Naive thymus-derived CD4-positive, alpha-beta T cell (primary cell): ENCODE measurements at regions not wholly inside any gene's neighbourhood (a gene's known extent, or its start where the extent isn't known, plus 50 kb on each side); places are given as distances from the start of the nearest gene placed in this dataset.
A peak's percentile ranks its signal among the peaks of the same experiment; 100 is the strongest.

Source experiments
- ATAC-seq: fragments of 150-1000 bp; cut with Tn5 transposase; 2 replicates; pipeline ENCODE4 v1.10.0; 2021; ENCODE audit warnings: mild to moderate bottlenecking, moderate library complexity
- CTCF ChIA-PET: fragments of 350-600 bp; sonication (Branson Sonifier 250); formaldehyde crosslinking; loops from one replicate; lab custom pipeline; 2021; ENCODE audit warnings: antibody characterized with exemption; lab: Charles Lee
- POLR2A ChIA-PET: fragments of 350-600 bp; sonication (Branson Sonifier 250); formaldehyde crosslinking; loops from one replicate; lab custom pipeline; 2021; ENCODE audit warnings: antibody characterized with exemption, inconsistent platforms; lab: Charles Lee
- DNase-seq, 9 donors: peaks; one replicate each; pipeline versions ENCODE4 v3.0.0 to v3.0.0-alpha.2; 2020 to 2022; ENCODE audit warnings: mixed read lengths in 1 of 9
- H3K27ac ChIP-seq: one replicate; pipeline ENCODE4 v1.7.0; 2013; ENCODE audit warnings: mild to moderate bottlenecking, low read depth, low read length, moderate library complexity
- H3K27me3 ChIP-seq, 2 donors: one replicate each; pipeline ENCODE4 v1.7.0; 2013; ENCODE audit warnings: low read length in 2 of 2, mild to moderate bottlenecking in 2 of 2, moderate library complexity in 2 of 2; ENCODE audit not compliant: control insufficient read depth in 2 of 2, insufficient read depth in 2 of 2
- H3K36me3 ChIP-seq, 3 experiments: 1 replicate in 2 of 3; 2 replicates in 1 of 3; pipeline ENCODE4 v1.7.0; 2013; ENCODE audit warnings: low read length in 3 of 3, mild to moderate bottlenecking in 3 of 3, moderate library complexity in 1 of 3; ENCODE audit not compliant: insufficient read depth in 3 of 3, control insufficient read depth in 2 of 3
- H3K4me1 ChIP-seq, 2 donors: one replicate each; pipeline ENCODE4 v1.7.0; 2013; ENCODE audit warnings: low read length in 2 of 2, mild to moderate bottlenecking in 2 of 2, moderate library complexity in 1 of 2; ENCODE audit not compliant: control insufficient read depth in 2 of 2, insufficient read depth in 2 of 2
- H3K4me3 ChIP-seq: 2 replicates; pipeline ENCODE4 v1.7.0; 2013; ENCODE audit warnings: mild to moderate bottlenecking, low read length
- H3K9me3 ChIP-seq, 3 experiments: 1 replicate in 2 of 3; 2 replicates in 1 of 3; pipeline ENCODE4 v1.7.0; 2013; ENCODE audit warnings: low read length in 3 of 3; ENCODE audit not compliant: control insufficient read depth in 2 of 3
- H3K27ac Mint-ChIP-seq, 9 donors: one replicate each; pipeline ENCODE4 v1.8.0; 2020 to 2022; ENCODE audit warnings: mixed read lengths in 9 of 9, mild to moderate bottlenecking in 8 of 9, moderate library complexity in 5 of 9, inconsistent platforms in 2 of 9
- H3K27me3 Mint-ChIP-seq, 5 donors: one replicate each; pipeline ENCODE4 v1.8.0; 2021 to 2022; ENCODE audit warnings: mixed read lengths in 5 of 5, mild to moderate bottlenecking in 1 of 5
- H3K36me3 Mint-ChIP-seq, 5 donors: one replicate each; pipeline ENCODE4 v1.8.0; 2020 to 2022; ENCODE audit warnings: mixed read lengths in 5 of 5, mild to moderate bottlenecking in 3 of 5, inconsistent platforms in 1 of 5
- H3K4me1 Mint-ChIP-seq, 7 donors: one replicate each; pipeline ENCODE4 v1.8.0; 2020 to 2022; ENCODE audit warnings: mixed read lengths in 7 of 7, mild to moderate bottlenecking in 3 of 7, inconsistent platforms in 1 of 7
- H3K4me3 Mint-ChIP-seq, 10 donors: one replicate each; pipeline ENCODE4 v1.8.0; 2020 to 2022; ENCODE audit warnings: mild to moderate bottlenecking in 10 of 10, mixed read lengths in 10 of 10, moderate library complexity in 6 of 10, inconsistent platforms in 2 of 10
- H3K9me3 Mint-ChIP-seq, 11 donors: one replicate each; pipeline ENCODE4 v1.8.0; 2020 to 2022; ENCODE audit warnings: mixed read lengths in 11 of 11, mild to moderate bottlenecking in 4 of 11, inconsistent platforms in 1 of 11, moderate library complexity in 1 of 11
- intact Hi-C, 2 donors: fragments of 100-400 bp; cut with micrococcal nuclease; formaldehyde crosslinking; loops; one replicate each; pipeline ENCODE4 v1.15.1; 2023

DNA sequence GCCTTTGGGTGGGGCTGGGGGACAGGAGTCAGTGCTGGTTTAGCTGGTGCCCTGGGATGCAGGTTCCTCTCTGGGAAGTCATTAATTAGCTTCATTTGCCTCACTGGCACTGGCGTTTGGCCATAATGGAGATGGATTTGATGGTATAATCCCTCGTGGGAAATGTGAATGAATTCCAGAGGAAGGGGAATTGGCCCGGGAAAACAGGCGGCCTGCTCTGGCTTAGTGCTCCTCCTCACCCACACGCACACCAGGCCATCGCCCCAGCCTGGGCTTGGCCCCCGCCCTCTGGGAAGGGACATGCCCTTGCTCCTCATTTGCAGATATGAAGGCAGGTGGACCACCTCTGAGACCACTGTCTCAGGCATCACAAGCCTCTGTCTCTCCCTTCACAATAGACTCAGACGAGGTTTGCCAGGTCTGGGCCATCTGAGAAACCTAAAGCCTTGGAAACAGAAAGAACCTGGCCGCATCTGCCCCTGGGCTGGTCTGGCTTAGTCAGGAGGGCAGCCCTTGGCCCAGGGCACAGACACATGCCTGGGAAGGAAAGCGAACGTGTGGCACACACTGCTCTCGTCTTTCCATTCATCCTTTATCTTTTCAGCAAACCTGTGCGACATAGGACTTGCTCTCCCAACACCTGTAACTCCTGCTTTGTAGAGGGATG lies 199.2 kb upstream of the CDH4 start:
- Mint-ChIP-seq H3K36me3 (no peaks in the 10 kb centered on the region), H3K4me3 (no peak overlapping the region), H3K27me3 (peaks cover 0 to 6% (median 0%) of the 10 kb centered on the region in 5 donors), H3K27ac (peak overlapping the region in 1 of 9 donors; percentile 62), H3K4me1 (peaks cover 0 to under 1% (median 0%) of the 10 kb centered on the region in 7 donors), H3K9me3 (peaks cover 0 to 5% (median 0%) of the 10 kb centered on the region in 11 donors)
- H3K9me3 ChIP-seq: no peaks in the 10 kb centered on the region
- H3K36me3 ChIP-seq: no peaks in the 10 kb centered on the region
- no peak overlapping the region for H3K27ac ChIP-seq
- no peak for DNase-seq
- intact Hi-C loops: no loop called here
- POLR2A ChIA-PET: no interaction called here
- no peak for ATAC-seq
- H3K27me3 ChIP-seq: no peaks in the 10 kb centered on the region
- CTCF ChIA-PET: no interaction called here
- no peak overlapping the region for H3K4me3 ChIP-seq
- no peaks in the 10 kb centered on the region for H3K4me1 ChIP-seq

DNA sequence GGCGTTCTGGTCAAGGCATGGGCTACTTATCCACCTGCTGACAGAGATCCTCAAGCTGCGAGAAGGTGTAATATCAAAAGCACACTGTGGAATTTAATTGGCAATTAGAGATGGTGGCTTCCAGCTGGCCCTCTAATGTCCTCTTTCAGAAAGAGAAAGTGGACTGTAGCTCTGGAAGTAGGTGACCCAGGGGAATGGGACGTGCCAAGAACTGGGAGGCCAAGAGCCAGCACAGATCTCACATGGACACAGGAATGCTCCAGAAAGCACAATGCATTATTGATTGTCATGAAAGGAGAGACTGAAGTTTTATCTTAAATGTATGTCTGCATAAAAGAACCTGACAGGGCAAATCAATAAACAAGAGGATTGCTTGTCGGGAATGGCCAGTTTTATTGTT lies 198.6 kb upstream of the CDH4 start:
- no peaks in the 10 kb centered on the region for H3K9me3 ChIP-seq
- no peak overlapping the region for H3K27ac ChIP-seq
- no peaks in the 10 kb centered on the region for H3K36me3 ChIP-seq
- Mint-ChIP-seq H3K4me3 (no peak overlapping the region), H3K27me3 (peaks cover 0 to 6% (median 0%) of the 10 kb centered on the region in 5 donors), H3K27ac (no peak overlapping the region), H3K9me3 (peaks cover 0 to 4% (median 0%) of the 10 kb centered on the region in 11 donors), H3K36me3 (no peaks in the 10 kb centered on the region), H3K4me1 (peaks cover 0 to 2% (median 0%) of the 10 kb centered on the region in 7 donors)
- ATAC-seq (no peak), DNase-seq (no peak)
- ChIA-PET POLR2A (no interaction called here), CTCF (no interaction called here)
- no peak overlapping the region for H3K4me3 ChIP-seq
- H3K27me3 ChIP-seq: no peaks in the 10 kb centered on the region
- H3K4me1 ChIP-seq: no peaks in the 10 kb centered on the region
- intact Hi-C loops: no loop called here

DNA sequence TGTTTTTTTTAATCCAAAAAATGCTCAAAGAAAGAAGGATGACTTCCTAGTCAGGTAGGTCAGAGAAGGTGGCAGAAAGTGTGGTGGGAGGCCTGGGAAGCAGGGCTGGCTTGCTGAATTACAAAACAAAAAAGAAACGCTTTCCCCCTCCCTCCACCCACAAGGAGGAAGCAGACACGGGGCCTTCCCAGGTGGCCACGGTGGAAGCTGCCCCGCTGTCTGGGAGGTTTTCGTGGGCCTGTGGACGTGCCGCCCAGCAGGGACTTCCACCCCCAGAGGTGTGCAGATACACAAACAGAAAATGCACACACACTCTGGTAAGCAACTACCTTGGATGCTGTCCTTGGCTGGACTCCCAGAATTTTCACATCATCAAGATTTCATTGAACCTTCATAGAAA lies 198.2 kb upstream of the CDH4 start:
- Mint-ChIP-seq H3K4me3 (no peak overlapping the region), H3K36me3 (no peaks in the 10 kb centered on the region), H3K27ac (no peak overlapping the region), H3K27me3 (peaks cover 0 to 6% (median 0%) of the 10 kb centered on the region in 5 donors), H3K4me1 (peaks cover 0 to 2% (median 0%) of the 10 kb centered on the region in 7 donors), H3K9me3 (peaks cover 0 to 2% (median 0%) of the 10 kb centered on the region in 11 donors)
- no peaks in the 10 kb centered on the region for H3K36me3 ChIP-seq
- CTCF ChIA-PET: no interaction called here
- no peak for ATAC-seq
- H3K4me1 ChIP-seq: no peaks in the 10 kb centered on the region
- H3K27me3 ChIP-seq: no peaks in the 10 kb centered on the region
- no peak overlapping the region for H3K27ac ChIP-seq
- DNase-seq: no peak
- H3K4me3 ChIP-seq: no peak overlapping the region
- no peaks in the 10 kb centered on the region for H3K9me3 ChIP-seq
- intact Hi-C loops: no loop called here
- POLR2A ChIA-PET: no interaction called here

DNA sequence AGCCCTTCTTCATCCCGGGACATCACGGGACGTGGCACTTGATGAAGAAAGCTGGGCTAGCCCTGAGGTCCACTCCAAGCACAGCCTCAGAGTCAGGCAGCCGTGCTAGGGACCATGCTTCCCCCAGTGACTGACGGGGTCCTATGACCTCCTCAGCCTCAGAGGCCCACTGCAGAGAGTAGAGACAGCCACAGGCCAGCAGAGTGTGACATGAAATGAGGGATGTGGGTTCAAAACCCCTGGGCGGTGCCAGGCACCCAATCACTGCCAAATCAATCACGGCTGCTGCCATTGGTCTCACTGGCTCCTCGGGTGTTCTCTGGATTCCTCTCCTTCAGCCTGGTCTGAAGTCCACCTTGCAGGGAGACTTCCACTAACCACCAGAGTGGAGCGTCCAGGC lies 197.7 kb upstream of the CDH4 start:
- Histone ChIP-seq H3K27me3 (no peaks in the 10 kb centered on the region), H3K4me3 (no peak overlapping the region), H3K36me3 (no peaks in the 10 kb centered on the region), H3K27ac (no peak overlapping the region), H3K4me1 (no peaks in the 10 kb centered on the region), H3K9me3 (no peaks in the 10 kb centered on the region)
- DNase-seq: no peak
- POLR2A ChIA-PET: no interaction called here
- Mint-ChIP-seq H3K4me1 (peaks cover 0 to 2% (median 0%) of the 10 kb centered on the region in 7 donors), H3K4me3 (no peak overlapping the region), H3K27ac (no peak overlapping the region), H3K36me3 (no peaks in the 10 kb centered on the region), H3K9me3 (peaks cover 0 to 2% (median 0%) of the 10 kb centered on the region in 11 donors), H3K27me3 (peaks cover 0 to 6% (median 0%) of the 10 kb centered on the region in 5 donors)
- intact Hi-C loops: no loop called here
- CTCF ChIA-PET: no interaction called here
- no peak for ATAC-seq

- no peaks in the 10 kb centered on the region for H3K27me3 ChIP-seq
- Mint-ChIP-seq H3K36me3 (no peaks in the 10 kb centered on the region), H3K27me3 (peaks cover 0 to 6% (median 0%) of the 10 kb centered on the region in 5 donors), H3K4me3 (no peak overlapping the region), H3K9me3 (peaks cover 0 to 2% (median 0%) of the 10 kb centered on the region in 11 donors), H3K27ac (no peak overlapping the region), H3K4me1 (peaks cover 0 to 2% (median 0%) of the 10 kb centered on the region in 7 donors)
- CTCF ChIA-PET: no interaction called here
- DNase-seq (no peak), ATAC-seq (no peak)
- H3K36me3 ChIP-seq: no peaks in the 10 kb centered on the region
- no peaks in the 10 kb centered on the region for H3K9me3 ChIP-seq
- POLR2A ChIA-PET: no interaction called here
- intact Hi-C loops: no loop called here
- H3K4me1 ChIP-seq: no peaks in the 10 kb centered on the region
- H3K27ac ChIP-seq: no peak overlapping the region
- no peak overlapping the region for H3K4me3 ChIP-seq
Observed at GRCh38 chr20:61055180-61056010, 196.7 kb upstream of the CDH4 start.

- ATAC-seq (no peak), DNase-seq (no peak)
- Histone ChIP-seq H3K27ac (no peak overlapping the region), H3K4me3 (no peak overlapping the region), H3K4me1 (no peaks in the 10 kb centered on the region), H3K9me3 (no peaks in the 10 kb centered on the region), H3K36me3 (no peaks in the 10 kb centered on the region), H3K27me3 (no peaks in the 10 kb centered on the region)
- Mint-ChIP-seq H3K4me3 (no peak overlapping the region), H3K27me3 (peaks cover 0 to 6% (median 0%) of the 10 kb centered on the region in 5 donors), H3K4me1 (peaks cover 0 to 2% (median 0%) of the 10 kb centered on the region in 7 donors), H3K36me3 (no peaks in the 10 kb centered on the region), H3K9me3 (peaks cover 0 to 2% (median 0%) of the 10 kb centered on the region in 11 donors), H3K27ac (no peak overlapping the region)
- ChIA-PET CTCF (no interaction called here), POLR2A (no interaction called here)
- intact Hi-C loops: no loop called here
Observed at GRCh38 chr20:61056116-61056515, 195.9 kb upstream of the CDH4 start.
